HG03442 (cell line): ENCODE measurements at regions not wholly inside any gene's neighbourhood (a gene's known extent, or its start where the extent isn't known, plus 50 kb on each side); places are given as distances from the start of the nearest gene placed in this dataset.

Experiments
- ATAC-seq: cut with Tn5 transposase; IDR thresholded peaks from one replicate; pipeline ENCODE4 v1.9.1; 2021; ENCODE audit warnings: mild to moderate bottlenecking, moderate library complexity; ENCODE audit not compliant: unreplicated experiment

DNA sequence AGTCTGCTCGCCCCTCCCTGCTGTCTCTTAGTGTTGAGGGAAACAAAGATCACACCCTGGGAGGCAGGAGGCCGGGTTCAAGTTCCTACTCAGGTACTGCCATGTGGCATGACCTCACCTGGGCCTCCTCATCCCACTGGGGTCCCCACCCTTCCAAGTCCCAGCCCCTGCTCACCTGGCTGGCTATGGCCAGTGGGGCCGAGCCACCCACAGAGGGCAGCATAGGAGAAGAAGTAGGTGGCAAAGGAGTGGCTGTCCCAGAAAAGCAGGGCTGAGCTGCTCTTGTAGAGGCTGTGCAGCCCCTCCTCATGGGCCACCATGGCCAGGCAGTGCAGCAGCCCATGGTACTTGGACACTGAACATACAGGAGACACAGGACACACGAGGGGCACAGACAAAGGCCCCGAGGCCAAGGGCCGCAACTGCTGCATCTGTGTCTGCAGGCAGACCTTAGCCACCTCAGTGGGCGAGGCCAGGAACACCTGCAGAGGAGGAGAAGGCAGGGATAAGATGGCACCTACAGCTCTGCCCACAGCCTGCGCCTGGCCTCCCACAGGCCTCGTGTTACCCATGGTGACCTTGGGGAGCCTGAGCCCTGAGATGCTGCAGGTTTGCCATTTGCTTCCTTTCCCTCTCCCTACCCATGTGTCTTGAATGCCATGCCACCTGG, 50.6 kb upstream of the MPEG1 start:
- no peak for ATAC-seq
